ENCODE measurements at regions not wholly inside any gene's neighbourhood (a gene's known extent, or its start where the extent isn't known, plus 50 kb on each side); places are given as distances from the start of the nearest gene placed in this dataset.

DNA sequence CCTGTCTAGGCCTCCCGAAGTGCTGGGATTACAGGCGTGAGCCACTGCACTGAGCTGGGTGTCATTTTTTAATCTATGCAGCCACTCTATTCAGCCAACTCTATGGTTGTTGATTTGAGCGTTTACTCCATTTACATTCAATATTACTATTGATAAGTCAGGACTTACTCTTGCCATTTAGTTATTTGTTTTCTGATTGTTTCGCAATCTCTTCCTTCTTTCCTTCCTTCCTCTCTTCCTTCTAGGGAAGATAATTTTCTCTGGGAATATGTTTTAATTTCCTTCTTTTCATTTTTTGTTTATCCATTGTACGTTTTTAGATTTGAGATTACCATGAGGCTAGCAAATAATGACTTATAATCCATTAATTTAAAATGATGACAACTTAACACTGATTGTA, 2056.0 kb downstream of the OLFM4 start (continued):
- TF ChIP-seq, protein P1, sequence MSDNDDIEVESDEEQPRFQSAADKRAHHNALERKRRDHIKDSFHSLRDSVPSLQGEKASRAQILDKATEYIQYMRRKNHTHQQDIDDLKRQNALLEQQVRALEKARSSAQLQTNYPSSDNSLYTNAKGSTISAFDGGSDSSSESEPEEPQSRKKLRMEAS (IDR thresholded peaks at IDR 0.05) = no peak
- TF ChIP-seq, protein P2, sequence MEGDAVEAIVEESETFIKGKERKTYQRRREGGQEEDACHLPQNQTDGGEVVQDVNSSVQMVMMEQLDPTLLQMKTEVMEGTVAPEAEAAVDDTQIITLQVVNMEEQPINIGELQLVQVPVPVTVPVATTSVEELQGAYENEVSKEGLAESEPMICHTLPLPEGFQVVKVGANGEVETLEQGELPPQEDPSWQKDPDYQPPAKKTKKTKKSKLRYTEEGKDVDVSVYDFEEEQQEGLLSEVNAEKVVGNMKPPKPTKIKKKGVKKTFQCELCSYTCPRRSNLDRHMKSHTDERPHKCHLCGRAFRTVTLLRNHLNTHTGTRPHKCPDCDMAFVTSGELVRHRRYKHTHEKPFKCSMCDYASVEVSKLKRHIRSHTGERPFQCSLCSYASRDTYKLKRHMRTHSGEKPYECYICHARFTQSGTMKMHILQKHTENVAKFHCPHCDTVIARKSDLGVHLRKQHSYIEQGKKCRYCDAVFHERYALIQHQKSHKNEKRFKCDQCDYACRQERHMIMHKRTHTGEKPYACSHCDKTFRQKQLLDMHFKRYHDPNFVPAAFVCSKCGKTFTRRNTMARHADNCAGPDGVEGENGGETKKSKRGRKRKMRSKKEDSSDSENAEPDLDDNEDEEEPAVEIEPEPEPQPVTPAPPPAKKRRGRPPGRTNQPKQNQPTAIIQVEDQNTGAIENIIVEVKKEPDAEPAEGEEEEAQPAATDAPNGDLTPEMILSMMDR (IDR thresholded peaks at IDR 0.05; ENCODE audit: low read depth, low read length, missing input control) = no peak
- TF ChIP-seq SP1 (IDR thresholded peaks at IDR 0.05) = no peak
- no peak for TF ChIP-seq FOXA2 (IDR thresholded peaks at IDR 0.05)
- no peak for TF ChIP-seq RAD21 (IDR thresholded peaks at IDR 0.05)
- no peak for TF ChIP-seq HNF4G (IDR thresholded peaks at IDR 0.05)

DNA sequence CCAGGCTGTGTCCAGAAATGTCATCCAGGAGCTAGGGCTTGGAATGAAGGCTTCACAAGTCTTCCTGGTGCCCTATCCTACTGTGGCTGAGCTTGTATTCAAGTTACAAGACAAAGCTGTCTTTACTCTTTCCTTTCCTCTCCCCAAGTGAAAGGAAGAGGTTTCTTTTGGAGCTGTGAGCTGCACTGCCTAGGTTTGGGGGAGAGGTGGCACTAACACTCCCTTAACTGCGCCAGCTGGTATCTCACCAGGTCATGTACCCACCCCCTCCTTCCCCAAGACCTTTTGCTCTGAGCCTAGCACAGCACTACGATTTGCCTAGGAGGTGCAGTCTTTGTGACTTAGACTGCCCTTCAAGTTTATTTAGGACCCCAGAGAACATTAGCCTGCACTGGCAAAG, 2053.6 kb upstream of the PRR20A start:
- Histone ChIP-seq H3K27me3 (ENCODE audit: control insufficient read depth in 4 of 4, insufficient read depth in 4 of 4, low read length in 3 of 4) (peaks cover 0 to 2% (median 0%) of the 10 kb centered on the region in 4 donors), H3K9me3 (ENCODE audit: control insufficient read depth in 4 of 4, low read length in 3 of 4) (no peaks in the 10 kb centered on the region), H3K4me1 (ENCODE audit: control insufficient read depth in 4 of 4, insufficient read depth in 4 of 4, low read length in 3 of 4) (no peaks in the 10 kb centered on the region), H3K27ac (ENCODE audit: low read depth in 1 of 2, low read length in 2 of 2) (no peak overlapping the region), H3K36me3 (ENCODE audit: control insufficient read depth in 4 of 4, insufficient read depth in 3 of 4, low read depth in 1 of 4, low read length in 3 of 4) (no peaks in the 10 kb centered on the region), H3K4me3 (ENCODE audit: low read depth in 1 of 3, low read length in 3 of 3) (no peak overlapping the region), H3K9ac (ENCODE audit: low read depth in 1 of 2, low read length in 2 of 2) (no peak overlapping the region)
- TF ChIP-seq, protein P3, sequence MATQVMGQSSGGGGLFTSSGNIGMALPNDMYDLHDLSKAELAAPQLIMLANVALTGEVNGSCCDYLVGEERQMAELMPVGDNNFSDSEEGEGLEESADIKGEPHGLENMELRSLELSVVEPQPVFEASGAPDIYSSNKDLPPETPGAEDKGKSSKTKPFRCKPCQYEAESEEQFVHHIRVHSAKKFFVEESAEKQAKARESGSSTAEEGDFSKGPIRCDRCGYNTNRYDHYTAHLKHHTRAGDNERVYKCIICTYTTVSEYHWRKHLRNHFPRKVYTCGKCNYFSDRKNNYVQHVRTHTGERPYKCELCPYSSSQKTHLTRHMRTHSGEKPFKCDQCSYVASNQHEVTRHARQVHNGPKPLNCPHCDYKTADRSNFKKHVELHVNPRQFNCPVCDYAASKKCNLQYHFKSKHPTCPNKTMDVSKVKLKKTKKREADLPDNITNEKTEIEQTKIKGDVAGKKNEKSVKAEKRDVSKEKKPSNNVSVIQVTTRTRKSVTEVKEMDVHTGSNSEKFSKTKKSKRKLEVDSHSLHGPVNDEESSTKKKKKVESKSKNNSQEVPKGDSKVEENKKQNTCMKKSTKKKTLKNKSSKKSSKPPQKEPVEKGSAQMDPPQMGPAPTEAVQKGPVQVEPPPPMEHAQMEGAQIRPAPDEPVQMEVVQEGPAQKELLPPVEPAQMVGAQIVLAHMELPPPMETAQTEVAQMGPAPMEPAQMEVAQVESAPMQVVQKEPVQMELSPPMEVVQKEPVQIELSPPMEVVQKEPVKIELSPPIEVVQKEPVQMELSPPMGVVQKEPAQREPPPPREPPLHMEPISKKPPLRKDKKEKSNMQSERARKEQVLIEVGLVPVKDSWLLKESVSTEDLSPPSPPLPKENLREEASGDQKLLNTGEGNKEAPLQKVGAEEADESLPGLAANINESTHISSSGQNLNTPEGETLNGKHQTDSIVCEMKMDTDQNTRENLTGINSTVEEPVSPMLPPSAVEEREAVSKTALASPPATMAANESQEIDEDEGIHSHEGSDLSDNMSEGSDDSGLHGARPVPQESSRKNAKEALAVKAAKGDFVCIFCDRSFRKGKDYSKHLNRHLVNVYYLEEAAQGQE (IDR thresholded peaks at IDR 0.05) = no peak
- TF ChIP-seq EGR1 (IDR thresholded peaks at IDR 0.05; ENCODE audit: low read depth in 2 of 2) (no peak), FOXA2 (IDR thresholded peaks at IDR 0.05) (no peak), TAF1 (conservative IDR thresholded peaks at IDR 0.05) (no peak)
- WGBS = 65% methylated on average over 2 of the region's 2 CpGs
- DNase-seq (ENCODE audit: low spot score) = no peak

DNA sequence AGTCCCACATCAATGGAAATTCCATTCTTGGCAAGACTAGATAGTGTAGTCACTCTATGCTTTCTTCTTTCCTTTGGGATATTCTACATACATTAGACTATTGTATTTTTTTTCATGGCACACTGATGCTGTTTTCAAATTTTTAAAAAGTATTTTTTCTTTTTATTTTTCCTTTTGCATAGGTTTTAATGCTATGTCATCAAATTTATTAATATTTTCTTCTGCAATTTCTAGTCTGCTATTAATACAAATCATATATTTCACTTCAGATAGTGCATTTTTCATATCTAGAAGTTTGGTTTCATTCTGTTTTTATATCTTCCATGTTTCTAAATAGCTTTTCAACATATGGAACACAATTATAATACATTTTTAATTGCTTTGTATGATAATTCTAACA, 2050.1 kb upstream of the PRR20A start:
- no peak for TF ChIP-seq TAF1 (conservative IDR thresholded peaks at IDR 0.05)
- TF ChIP-seq JUND (IDR thresholded peaks at IDR 0.05) = no peak
- no peak for TF ChIP-seq YY1 (IDR thresholded peaks at IDR 0.05)
- TF ChIP-seq, protein P4, sequence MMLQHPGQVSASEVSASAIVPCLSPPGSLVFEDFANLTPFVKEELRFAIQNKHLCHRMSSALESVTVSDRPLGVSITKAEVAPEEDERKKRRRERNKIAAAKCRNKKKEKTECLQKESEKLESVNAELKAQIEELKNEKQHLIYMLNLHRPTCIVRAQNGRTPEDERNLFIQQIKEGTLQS (IDR thresholded peaks at IDR 0.05) = no peak
- TF ChIP-seq SP1 (IDR thresholded peaks at IDR 0.05) = no peak
- TF ChIP-seq, protein P1 (IDR thresholded peaks at IDR 0.05) = no peak
- TF ChIP-seq, protein P3 (IDR thresholded peaks at IDR 0.05) = no peak
- no peak for TF ChIP-seq FOXA1 (IDR thresholded peaks at IDR 0.05)
- no peak for TF ChIP-seq RAD21 (IDR thresholded peaks at IDR 0.05)
- no peak for TF ChIP-seq RXRA (IDR thresholded peaks at IDR 0.05)
- TF ChIP-seq GABPA (IDR thresholded peaks at IDR 0.05 in 1 of 2, conservative IDR thresholded peaks at IDR 0.05 in 1 of 2) = no peak
- no peak for TF ChIP-seq EGR1 (IDR thresholded peaks at IDR 0.05; ENCODE audit: low read depth in 2 of 2)
- TF ChIP-seq, protein P5, sequence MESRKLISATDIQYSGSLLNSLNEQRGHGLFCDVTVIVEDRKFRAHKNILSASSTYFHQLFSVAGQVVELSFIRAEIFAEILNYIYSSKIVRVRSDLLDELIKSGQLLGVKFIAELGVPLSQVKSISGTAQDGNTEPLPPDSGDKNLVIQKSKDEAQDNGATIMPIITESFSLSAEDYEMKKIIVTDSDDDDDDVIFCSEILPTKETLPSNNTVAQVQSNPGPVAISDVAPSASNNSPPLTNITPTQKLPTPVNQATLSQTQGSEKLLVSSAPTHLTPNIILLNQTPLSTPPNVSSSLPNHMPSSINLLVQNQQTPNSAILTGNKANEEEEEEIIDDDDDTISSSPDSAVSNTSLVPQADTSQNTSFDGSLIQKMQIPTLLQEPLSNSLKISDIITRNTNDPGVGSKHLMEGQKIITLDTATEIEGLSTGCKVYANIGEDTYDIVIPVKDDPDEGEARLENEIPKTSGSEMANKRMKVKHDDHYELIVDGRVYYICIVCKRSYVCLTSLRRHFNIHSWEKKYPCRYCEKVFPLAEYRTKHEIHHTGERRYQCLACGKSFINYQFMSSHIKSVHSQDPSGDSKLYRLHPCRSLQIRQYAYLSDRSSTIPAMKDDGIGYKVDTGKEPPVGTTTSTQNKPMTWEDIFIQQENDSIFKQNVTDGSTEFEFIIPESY (IDR thresholded peaks at IDR 0.05) = no peak
- no peak for TF ChIP-seq HNF4G (IDR thresholded peaks at IDR 0.05)
- Histone ChIP-seq H3K9ac (ENCODE audit: low read depth in 1 of 2, low read length in 2 of 2) (no peak overlapping the region), H3K9me3 (ENCODE audit: control insufficient read depth in 4 of 4, low read length in 3 of 4) (no peaks in the 10 kb centered on the region), H3K36me3 (ENCODE audit: control insufficient read depth in 4 of 4, insufficient read depth in 3 of 4, low read depth in 1 of 4, low read length in 3 of 4) (no peaks in the 10 kb centered on the region), H3K27ac (ENCODE audit: low read depth in 1 of 2, low read length in 2 of 2) (no peak overlapping the region), H3K4me1 (ENCODE audit: control insufficient read depth in 4 of 4, insufficient read depth in 4 of 4, low read length in 3 of 4) (no peaks in the 10 kb centered on the region), H3K27me3 (ENCODE audit: control insufficient read depth in 4 of 4, insufficient read depth in 4 of 4, low read length in 3 of 4) (peaks cover 0 to 2% (median 0%) of the 10 kb centered on the region in 4 donors), H3K4me3 (ENCODE audit: low read depth in 1 of 3, low read length in 3 of 3) (no peak overlapping the region)
- DNase-seq (ENCODE audit: low spot score) = no peak
